DMS114 treated with DMSO at 0.1 percent for 48 hours (cell line): ENCODE measurements at regions not wholly inside any gene's neighbourhood (a gene's known extent, or its start where the extent isn't known, plus 50 kb on each side); places are given as distances from the start of the nearest gene placed in this dataset.

Source experiments
- DNase-seq: peaks from one replicate; lab custom pipeline; 2025; ENCODE audit not compliant: unreplicated experiment; lab: John Stamatoyannopoulos, UW

- DNase-seq: no peak
These were observed 74.8 kb downstream of the ZNF280B start for GRCh38 chr22:22433770-22434169.
